Activated CD8-positive, alpha-beta memory T cell treated with anti-CD3 and anti-CD28 coated beads, Interleukin-2, amount 50 U/mL, for 1 hour (primary cell): ENCODE measurements at regions not wholly inside any gene's neighbourhood (a gene's known extent, or its start where the extent isn't known, plus 50 kb on each side); places are given as distances from the start of the nearest gene placed in this dataset.
"Not testable (repeated sequence)": the region's sequence is repeated elsewhere in the genome, so short reads cannot be mapped to it uniquely, and the experiment has no call there.

Source experiments
- DNase-seq: peaks from one replicate; pipeline ENCODE4 v3.0.0-alpha.2; 2020; ENCODE audit errors: extremely low read depth

DNA sequence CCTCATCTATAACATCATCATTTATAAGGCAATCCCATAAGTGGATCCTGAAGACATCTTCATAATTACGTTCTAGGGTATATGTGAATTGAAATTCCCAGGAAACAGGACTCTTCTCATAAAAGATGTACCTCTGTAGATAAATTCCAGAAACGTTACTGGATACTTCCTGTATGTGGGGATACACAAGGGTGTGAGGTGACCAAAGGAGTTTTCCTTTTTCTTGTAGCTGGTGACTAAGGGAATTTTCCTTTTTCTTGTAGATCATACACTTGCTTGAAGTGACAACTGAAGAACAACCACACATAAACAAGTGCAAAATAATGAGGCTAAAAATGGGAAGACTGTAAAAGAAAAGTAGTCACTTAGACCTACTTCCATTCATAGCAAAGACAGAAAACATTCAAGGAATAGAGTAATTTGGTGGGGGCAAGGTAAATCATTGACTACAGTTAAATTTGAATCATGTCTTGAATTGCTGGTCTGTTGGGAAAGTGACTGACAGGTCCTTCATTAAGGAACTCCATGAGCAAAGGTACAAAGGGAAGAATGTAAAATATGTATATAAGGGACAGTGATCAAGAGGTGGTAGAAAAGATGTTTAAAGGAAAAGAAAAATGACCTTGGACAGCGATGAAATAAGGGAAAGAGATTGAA is 53.2 kb upstream of the UBE2E3 start:
- no peak for DNase-seq

DNA sequence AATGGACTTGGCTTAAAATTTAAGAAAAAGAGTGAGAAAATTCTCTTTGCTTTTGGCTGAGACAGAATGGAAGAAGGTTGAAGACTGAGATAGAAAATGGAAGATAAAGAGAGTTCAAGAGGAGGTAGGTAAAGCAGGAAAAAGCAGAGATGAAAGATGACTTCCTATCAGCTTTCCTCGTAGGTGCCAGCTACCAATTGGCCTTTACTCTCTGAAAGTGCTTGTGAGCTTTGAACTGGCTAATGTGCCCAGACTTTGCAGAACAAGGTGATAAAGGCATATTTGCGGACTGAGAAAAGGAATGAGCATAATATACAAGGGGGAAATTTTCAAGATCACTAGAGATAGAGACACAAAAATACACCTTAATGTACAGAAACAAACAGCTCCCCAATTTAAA is 54.7 kb upstream of the UBE2E3 start:
- no peak for DNase-seq

DNA sequence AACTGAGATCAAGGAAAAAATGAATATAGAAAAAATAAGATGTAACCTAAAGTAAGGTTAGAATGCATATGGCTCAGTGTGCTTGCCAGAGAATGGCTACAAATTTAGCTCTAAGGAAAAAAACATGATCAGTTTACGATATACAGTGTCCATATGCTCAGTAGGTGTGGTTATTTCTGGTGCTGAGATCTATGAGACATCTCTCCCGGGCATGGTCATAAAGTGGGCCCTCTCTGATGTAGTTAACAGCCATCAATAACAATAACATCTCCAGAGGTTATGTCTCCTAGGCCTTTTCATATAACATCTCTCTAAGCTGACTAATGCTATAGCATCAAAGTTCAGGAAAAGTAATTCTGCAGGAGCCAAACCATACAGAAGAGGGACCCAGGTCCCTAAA is 56.3 kb upstream of the UBE2E3 start:
- no peak for DNase-seq

DNA sequence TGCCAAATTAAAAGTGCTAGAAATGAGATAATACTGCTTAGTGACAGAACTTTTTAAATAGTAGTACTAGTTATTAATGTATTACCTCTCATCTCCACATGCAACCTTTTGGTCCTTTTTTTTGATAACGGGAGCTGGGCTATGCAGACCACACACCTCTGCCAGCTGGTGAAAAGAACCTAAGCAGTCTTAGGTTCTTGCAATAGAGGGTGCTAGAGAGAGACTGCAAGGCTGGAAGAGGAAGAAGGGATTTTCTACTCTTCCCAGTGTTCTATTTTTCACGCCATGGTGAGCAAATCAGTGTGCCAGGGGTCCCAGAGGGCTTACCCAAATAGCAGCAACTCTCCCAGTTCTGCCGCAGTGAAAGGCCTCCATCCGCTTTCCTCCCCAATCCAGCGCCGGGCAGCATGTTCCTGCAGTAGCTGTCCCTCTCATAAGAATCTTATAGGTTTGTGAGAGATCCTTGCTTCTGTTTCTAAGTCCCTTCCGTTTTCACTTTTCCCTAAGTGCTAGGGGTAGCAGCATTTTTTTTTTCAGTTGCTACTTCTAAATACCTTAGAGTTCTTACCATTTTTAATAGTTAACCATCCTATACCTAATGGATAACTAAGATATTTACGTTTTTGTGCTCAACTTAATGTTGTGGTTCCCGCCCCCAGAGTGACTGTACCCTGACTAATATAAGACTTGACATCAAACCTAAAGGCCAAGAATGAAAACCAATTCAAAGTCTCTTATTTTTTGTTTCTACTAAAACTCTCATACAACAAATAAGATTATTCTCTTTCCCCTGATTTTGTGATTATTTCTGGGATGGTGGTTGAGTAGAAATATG is 69.4 kb upstream of the UBE2E3 start:
- DNase-seq = no peak

DNA sequence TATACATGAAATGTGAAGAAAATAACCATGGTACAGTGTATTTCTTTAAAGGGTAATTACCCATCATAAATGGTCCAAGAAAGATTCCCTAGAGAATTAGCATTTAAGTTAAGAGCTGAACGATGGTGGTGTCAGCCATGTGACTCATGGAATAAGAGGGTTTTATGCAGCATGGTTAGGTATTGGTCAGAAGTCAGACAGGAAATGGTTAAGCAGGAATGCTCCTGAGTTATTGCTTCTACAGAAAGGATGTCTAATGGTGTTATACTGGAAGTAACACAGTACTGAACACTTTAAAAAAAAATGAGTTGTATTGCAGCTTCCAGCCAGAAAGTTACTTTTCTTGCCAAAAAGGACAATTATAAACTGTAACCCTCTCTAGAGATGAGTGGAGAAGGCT is 72.7 kb upstream of the UBE2E3 start:
- no peak for DNase-seq

DNA sequence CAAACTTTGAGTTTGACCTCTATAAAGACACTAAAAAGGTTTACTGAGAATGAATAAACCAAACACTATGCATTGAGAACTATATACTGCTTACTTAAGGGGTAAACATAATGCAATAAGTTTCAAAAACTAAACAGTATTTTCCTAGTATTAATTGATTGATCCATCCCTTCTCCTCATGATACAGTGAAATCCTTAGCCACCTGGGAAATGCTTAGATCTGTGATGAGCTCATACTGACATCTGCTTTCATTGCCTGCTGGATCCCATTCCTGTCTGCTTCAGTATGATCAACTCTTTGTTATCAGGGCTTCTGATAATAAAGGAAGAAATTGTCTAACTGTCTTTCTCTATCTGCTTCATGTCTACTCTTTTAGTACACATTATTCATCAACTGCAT is 74.9 kb upstream of the UBE2E3 start:
- no peak for DNase-seq

DNA sequence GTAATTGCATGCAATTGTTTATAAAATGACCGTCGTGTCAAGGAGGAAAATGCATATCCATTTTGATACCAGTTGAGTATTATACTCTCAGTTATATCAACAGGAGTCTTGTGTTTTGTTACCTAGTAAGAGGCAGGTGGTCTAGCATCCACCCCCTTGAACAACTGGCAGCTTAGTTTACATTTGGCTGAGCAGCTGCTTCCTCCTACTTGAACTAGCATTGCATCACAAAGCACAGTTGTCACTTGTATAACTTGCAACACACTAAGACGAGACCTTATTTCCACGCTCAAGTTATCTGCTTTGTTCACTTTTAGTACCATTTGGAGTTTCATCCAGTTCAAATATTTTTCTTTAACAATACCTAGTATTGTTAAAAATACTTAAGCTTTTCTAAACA is 75.4 kb upstream of the UBE2E3 start:
- DNase-seq = no peak

DNA sequence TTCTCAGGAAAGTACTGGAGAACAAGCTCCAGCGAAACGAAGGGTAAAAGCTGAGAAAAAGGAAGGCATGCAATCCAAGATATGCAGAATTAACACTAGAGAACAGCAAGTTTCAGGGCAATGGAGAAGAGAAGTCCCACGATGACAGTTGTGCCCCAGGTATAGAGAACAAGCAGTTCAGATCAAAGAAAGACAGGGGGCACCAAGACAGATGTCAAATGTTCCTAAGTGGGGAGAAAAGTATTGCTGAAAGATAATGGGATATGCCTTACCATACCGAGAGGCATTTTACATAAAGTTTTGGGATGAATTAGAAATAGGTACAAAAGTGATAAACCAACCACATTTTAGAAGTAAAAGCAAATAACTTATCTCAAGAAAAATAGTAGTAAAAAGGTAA is 79.1 kb upstream of the UBE2E3 start:
- DNase-seq = no peak

DNA sequence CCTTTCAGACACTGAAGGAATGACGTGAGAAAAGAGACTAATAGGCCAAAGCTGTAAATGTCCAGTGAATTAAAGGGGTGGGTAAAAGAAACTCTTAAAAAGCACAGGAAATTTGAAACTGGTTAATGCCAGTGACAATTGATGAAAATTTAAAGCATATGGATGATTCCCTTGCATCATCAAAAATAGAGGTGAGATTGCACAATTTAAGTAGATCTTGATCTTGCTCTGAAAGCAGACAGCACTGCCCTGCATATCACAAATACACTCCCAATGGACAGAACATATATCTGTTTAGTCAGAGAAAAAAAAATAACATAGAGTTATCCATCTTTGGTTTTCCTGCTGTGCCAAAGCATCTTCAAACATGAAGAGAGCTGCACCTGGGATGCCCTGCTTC is 86.7 kb upstream of the UBE2E3 start:
- no peak for DNase-seq

DNA sequence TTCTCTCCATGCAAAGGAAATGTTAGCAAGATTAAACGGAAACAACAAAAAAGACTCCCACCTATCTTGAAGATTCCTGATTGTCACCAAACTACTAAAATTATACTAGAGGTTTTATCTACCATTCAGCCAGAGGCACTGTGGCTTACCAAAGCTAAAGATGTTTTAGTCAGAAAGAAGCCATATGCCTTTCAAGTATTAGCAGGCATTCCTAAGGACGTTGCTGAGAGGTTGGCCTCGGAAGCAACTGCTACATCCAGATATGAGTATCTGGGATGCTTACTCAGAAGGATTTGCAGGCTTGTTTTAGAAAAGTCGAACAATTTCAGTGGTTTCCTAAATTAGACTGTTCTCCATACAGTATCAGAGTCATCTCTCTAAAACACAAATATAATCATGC is 88.3 kb upstream of the UBE2E3 start:
- DNase-seq = no peak

DNA sequence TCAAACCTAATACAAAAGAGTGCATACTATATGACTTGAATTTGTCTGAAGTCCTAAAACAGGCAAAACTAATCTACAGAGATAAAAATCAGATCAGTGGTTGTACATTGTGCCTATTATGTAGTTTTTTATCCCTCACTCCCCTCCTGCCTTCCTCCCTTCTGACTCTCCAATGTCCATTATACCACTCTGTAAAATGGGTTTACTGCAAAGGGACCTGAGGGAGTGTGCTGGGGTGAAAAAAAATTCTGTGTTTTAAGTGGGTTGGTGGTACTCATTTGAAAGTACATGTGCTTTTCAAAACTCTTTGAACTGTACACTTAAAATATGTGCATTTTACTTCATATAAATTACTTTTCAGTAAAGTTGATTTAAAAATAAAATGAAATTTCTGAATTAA is 89.0 kb upstream of the UBE2E3 start:
- DNase-seq = no peak

DNA sequence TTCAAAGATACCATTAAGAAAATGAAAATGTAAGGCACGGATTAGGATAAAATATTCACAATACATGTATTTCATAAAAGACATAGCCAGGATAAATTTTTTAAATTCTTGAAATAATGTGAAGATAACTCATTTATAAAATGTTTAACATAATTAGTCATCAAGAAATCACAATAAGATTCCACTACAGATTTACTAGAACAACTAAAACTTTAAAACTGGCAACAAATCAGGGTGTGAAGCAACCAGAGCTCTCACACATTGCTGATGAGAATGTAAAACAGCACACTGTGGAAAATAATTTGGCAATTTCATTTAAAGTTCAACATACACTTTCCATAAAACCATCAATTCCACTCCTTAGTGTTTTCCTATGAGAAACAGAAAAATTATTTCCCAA is 89.6 kb upstream of the UBE2E3 start:
- no peak for DNase-seq

DNA sequence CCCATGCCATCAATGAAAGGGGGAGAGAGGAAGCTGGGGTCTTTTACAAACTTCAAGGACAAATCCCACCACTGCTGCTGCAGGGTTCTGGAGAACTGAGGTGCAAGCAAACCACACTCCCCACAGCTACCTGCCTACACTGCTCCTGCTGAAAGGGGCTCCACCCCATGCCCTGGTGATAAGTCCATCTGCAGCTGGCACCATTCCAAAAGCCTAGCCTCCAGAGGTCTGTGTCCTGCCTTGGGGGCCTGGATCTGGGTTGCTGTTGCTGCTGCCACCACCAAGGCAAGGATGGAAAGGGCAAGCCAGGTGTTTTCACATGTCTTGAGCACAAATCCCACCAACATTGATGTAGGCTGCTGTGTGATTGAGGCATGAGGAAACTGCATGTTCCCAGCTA is 97.4 kb upstream of the UBE2E3 start:
- DNase-seq = no peak

DNA sequence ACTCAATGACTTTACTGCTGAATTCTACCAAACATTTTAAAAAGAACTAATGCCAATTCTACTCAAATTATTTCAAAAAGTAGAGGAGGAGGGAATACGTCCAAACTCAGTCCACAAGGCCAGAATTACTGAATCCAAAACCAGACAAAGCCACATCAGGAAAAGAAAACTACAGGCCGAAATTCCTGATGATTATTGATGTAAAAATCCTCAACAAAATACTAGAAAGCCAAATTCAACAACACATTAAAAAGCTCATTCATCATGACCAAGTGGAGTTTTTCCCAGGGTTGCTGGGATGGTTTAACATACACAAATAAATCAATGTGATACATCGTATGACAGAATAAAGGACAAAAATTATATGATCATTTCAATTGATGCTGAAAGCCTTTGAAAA is 103.9 kb upstream of the UBE2E3 start:
- DNase-seq = no peak

DNA sequence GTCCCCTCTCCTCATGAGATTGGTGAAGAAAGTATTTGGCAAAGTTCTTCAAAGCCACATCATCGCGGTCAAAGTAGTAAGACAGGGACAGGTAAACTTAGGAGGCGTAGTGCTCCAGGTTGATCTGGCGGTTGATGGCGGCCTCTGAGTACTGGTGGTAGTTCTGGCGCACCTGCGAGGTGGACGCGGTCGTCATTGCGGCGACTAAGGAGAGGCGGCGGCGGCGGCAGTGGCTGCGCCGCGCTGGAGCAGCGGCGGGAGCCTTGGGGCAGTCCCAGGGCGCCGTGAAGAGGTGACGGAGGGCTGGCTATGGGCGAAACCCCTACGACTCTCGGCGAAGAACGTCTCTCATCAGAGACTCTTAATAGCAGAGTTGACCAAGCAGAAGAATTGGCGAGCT is 107.2 kb upstream of the UBE2E3 start:
- no peak for DNase-seq

DNA sequence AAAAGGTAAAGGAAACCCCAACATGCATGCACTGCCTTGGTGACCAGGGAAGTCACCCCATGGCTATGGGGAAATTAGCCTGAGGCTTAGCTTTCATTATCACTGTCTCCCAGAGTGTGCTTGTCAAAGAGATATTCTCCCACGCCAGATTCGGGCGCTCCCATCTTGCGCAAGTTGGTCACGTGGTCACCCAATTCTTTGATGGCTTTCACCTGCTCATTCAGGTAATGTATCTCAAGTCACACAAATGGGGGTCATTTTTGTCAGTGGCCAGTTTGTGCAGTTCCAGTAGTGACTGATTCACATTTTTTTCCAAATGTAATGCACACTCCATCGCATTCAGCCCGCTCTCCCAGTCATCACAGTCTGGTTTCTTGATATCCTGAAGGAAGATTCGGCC is 107.6 kb upstream of the UBE2E3 start:
- not testable (repeated sequence) for DNase-seq

DNA sequence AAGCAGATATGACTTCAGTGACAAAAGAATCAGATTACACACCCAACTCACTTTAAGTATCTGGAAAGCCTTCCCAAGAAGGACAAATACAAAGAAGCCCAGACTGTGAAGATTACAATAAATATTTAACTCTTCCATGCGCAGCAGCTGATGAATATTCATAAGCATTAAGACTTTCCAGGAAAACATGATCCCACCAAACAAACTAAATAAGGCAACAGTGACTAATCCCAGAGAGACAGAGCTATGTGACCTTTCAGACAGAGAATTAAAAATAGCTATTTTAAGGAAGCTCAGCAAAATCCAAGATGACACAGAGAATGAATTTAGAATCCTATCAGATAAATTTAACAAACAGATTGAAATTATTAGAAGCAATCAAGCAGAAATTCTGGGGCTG is 108.2 kb upstream of the UBE2E3 start:
- no peak for DNase-seq

DNA sequence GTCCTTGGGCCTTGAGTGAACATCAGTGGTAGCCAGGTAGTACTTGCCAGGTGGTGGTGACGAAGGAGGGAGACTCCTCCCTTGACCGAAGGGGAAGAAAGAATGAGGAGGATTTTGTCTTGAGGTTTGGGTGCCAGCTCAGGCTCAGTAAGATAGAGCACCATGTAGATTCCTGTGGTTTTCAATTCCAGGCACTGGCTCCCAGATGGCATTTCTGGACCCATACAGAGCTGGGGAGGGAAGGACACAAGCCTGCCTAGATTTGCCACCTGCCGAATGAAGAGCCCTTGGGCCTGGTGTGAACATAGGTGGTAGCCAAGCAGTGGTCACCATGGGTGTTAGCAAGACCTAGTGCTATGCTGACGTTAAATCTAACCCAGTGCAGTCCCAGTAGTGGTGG is 108.8 kb upstream of the UBE2E3 start:
- no peak for DNase-seq

DNA sequence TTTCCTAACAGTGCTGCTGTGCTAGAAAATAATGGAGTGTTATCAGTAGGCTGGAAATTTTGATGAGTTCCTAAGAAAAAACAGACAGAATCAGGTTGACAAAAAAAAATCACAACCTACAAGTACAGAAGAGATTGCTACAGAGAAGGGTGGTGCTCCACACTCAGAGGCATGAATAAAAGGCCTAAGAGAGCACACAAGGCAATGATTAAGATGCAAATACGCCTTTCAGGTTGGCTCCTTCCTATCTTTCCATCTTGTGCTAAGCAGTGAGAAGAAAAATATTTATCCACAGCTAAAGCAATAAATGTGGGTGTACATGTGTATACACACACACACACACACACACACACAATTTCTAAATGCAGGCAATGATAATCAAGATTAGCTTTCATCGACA is 130.6 kb upstream of the UBE2E3 start:
- DNase-seq = no peak

DNA sequence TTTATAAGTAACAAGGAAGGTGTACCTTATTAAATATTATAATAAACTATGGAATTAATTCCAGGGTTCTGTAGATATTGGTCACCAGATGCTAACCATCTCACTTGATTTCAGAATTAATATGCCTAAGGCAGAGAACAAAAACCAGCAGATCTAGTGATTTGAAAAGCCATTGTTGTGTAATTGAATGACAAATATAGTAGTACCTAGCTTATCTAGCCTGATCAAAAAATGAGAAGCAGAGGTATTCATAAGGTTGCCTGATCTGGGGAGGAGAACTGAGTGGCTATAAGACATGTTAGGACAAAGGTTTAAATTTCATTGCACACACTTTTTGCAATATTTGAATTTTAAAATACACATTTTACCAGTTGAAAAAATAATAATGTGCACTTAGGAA is 132.0 kb upstream of the UBE2E3 start:
- no peak for DNase-seq

DNA sequence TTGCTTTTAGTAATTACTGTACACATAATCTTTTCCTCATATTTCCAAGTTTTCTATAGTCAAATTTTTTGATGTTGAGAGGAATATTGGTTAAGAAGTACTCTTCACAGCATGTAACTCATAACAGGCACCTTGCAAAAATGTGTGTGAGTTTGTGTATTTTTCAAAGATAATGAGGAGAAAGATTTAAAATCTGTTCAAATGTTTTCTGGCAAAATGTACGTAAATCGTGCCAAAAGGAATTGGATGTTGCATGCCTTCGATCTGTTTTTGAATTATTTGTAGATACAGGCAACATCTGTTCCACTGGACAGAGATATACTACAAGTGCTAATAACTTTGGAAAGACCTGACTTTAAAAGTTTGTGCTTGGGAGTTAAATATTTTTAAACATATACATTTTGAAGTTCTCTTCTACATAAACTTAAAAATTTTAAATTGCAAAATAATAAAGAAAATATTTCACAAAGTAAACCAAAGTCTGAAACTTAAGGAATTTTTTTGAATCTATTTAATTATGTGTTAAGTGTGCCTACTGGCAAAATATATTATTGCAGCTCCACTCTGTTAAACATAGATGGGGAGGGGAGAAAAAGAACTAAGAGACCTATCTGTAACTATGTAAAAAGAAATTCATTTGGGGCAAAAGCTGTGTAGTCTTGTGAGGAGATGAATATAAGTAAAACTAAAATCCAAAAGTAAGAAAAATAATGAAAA is 133.5 kb upstream of the UBE2E3 start:
- no peak for DNase-seq

DNA sequence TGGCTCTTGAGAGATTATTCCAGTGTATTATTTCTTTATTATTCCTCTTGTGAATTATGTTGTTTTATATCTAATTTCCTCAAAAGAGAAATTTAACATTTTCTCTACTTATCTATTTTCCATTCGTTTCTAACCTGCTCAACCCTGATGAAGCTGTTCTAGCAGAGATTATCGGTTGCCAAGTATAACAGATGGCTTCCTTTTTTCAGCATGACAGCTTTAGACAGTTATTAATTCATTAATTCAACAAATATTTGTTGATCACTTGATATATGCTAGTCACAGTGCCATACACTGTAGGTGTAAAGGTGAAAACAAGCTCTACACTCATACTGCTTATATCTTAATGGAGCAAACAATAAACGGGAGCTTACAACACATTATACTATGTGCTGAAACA is 137.9 kb upstream of the UBE2E3 start:
- DNase-seq = no peak

DNA sequence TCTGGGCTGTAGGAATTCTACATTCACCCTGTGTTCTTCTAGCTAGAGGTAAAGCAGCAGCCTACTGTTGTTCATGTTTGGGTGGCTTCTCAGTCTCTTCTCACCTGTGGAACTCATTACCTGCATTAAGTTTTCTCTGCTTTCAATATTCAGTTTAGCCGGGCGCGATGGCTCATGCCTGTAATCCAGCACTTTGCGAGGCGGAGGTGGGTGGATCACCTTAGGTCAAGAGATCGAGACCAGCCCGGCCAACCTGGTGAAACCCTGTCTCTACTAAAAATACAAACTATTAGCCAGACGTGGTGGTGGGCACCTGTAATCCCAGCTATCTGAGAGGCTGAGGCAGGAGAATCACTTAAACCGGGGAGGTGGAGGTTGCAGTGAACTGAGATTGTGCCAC is 139.8 kb upstream of the UBE2E3 start:
- DNase-seq = no peak
